UCSD-AML1 (cell line): ENCODE measurements at regions not wholly inside any gene's neighbourhood (a gene's known extent, or its start where the extent isn't known, plus 50 kb on each side); places are given as distances from the start of the nearest gene placed in this dataset.
"Not testable (repeated sequence)": the region's sequence is repeated elsewhere in the genome, so short reads cannot be mapped to it uniquely, and the experiment has no call there.

Experiments used
- DNase-seq: peaks from one replicate; lab custom pipeline; 2025; ENCODE audit not compliant: unreplicated experiment; lab: John Stamatoyannopoulos, UW

DNA sequence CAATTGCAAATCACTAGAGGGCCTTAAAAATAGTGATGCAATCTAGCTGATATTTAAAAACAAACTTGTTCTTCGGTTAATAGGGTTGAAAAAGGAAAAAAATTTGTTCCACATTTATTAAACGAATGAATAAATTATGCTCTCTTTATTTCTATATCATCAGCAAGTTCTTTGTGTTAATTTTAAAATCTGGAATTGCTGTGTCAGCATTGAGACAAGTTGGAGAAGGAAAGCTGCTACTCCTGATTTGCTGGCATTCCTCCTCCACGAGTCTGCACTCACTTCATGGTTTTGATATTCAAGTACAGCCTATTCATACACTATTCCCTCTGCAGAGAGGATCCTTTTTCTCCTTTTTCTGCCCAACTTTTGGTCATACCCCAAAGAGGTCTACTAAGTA, 117.6 kb downstream of the MRPL39 start:
- DNase-seq = no peak

DNA sequence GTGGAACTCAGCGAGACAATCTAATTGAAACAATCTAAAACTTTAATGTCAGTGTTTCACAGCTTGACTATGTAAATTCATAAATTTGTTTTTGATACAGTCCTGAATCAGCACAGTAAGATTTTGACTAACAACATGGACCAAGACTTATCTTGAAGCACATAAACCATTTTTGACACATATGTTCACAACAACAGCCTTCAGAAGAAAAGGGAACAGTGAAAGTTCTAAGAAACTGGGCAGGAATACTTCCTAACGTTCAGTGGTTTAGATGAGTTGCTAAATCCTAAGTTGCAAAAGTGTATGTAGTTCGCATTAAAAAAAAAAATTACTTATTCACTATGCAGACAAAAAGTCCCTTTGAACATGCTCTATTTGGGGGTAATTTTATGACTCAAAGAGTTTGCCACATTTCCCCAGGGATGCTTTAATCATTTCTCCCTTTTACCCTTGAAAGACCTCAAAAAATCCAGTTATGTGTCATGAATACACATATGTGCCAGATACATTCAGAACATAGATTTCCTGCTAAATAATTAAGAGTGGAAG, 120.2 kb downstream of the MRPL39 start:
- no peak for DNase-seq

DNA sequence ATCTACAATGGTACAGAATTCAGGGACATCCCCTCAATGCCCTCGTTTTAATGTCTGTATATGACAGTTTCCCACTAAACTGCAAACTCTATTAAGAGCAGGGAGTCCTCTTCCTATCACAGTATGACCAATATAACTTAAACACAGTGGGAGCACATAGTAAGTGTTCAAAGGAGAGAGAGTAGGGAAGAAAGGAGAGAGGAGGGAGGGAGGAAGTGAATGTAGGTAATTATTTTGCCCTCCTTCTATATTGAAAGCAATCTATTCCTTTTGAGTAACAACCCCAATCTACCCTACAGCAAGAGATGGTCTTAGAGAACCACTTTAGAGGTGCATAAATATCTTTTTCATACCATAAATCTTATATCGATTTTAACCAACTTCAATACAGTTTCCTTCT, 121.4 kb downstream of the MRPL39 start:
- DNase-seq = no peak

DNA sequence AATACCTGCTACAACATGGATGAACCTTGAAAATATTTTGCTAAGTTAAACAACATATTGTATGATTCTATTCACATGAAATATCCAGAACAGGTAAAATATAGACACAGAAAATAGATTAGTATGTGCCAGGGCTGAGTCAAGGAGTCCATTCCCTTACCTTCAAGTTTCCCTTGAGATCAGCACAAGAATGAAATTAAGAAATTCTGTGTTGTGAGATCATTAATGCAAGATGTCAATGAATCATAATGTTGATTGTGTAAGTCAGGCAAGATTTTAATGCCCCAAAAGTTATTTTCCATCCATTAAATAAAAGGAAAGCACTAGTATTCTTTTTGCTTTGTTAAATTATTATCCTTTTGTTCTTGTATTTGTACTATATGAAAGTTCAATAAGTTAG, 139.4 kb downstream of the MRPL39 start:
- no peak for DNase-seq

DNA sequence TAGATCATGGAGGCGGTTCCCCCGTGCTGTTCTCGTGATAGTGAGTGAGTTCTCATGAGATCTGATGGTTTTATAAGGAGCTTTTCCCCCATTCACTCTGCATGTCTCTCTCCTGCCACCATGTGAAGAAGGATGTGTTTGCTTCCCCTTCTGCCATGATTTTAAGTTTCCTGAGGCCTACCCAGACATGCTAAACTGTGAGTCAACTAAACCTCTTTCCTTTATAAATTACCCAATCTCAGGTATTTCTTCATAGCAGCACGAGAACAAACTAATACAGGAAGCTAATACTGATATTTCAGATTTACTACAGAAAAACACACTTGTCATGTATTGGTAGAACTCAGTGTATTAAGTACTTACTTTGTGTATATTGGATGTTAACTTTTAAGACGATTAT, 140.2 kb downstream of the MRPL39 start:
- not testable (repeated sequence) for DNase-seq

DNA sequence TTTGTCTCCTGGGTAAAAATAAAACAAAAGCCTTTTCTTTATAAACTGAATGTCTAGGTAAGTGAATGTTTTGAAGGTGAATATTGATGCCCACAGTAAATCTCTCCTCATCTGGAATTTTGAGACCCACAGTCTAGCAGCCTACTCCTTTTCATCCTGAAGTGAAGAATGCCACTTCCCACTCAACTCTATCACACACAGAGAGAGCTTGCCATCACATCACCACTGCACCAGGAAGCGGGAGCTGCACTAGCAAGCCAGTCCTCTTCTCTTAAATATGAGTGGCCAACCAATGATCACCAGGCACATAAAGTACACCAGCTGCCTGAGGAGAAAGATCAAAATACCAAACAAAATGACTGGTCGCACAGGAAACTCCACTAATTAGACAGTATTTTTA, 140.8 kb downstream of the MRPL39 start:
- no peak for DNase-seq

DNA sequence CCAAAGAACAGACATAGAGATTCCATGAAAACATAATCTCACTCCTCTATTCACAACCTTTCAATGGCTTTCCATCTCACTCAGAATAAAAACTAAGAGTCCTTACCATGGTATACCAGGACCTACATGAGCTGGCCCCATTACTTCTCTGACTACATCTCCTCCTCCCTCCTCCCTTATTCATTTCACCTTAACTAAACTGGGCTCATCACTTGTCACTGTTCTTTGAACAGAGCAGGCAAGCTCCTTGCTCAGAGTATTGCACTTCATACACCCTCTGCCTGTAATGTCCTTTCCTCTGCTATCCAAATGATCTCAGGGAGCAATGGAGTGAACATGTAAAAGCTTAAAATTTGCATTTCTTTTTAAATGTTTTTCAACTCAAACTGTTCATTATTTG, 142.0 kb downstream of the MRPL39 start:
- DNase-seq = no peak

DNA sequence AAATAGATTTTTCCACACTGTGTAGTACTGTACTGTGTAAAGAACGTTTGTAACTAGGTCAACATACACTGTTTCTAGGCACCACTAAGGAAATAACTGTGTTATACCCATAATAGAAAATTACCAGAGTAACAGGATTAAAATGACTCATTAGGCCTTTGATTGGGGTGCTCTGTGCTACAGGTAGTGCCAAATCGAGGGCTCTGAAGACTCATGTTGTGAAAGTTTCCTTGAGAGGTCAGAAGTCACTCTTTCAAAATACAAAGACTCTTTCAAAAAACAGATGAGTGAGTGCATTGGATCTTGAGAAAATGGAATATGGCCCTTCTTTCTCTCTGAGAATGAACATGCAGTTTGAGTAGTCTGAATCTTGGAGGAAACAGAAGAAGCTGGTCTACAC, 143.0 kb downstream of the MRPL39 start:
- DNase-seq = no peak

DNA sequence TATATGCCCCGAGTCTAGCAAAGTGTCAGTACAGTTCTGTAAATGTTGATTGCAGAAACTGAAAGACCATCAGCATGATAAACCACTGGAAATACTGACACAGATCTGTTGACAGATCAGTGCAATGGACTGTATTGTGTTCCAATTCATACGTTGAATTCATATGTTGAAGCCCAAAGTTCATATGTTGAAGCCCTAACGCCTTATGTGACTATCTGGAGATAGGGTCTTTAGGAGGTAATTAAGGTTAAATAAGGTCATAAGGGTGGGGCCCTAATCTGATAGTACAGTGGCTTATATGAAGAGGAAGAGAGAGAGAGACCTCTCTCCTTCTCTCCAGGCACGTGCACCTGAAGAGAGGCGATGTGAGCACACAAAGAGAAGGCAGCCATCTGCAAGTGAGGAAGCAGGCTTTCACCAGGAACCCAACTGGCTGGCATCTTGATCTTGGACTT, 144.7 kb downstream of the MRPL39 start:
- DNase-seq = no peak

DNA sequence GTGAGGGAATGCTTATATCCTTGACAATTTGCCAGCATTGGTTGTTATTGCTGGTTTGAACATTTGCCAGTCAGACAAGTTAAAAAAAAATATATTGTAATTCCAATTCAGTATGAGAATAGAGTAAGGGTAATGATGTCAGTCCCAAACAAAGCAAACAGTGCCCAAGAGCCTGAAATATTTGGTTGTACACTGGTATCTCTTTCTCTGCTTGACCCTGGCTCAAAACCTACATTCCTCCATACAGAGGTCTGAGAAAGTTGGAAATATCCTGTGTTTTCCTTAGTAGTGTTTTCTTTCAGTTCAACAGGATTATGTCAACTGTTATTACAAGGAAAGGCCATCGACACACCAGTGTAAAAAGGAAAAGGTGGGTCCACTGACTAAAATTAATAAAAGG, 145.6 kb downstream of the MRPL39 start:
- no peak for DNase-seq

DNA sequence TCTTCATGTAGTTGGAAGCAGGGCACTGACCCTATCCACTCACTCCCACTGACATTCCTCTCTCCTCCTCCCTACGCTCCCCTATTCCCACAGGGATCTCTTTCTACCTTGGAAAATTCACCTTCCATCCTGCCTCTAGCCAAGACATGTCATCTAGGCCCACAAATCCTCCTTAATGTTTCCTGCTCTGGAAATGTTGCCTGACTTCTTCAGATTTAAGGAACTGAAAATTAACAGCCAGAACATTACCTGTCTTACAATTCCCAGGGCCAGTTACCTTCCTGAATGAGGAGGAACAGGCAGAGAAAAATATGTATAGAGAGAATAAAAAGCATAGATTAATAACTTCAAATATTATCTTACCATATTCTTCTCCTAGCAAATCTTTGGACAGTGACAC, 147.3 kb downstream of the MRPL39 start:
- no peak for DNase-seq

DNA sequence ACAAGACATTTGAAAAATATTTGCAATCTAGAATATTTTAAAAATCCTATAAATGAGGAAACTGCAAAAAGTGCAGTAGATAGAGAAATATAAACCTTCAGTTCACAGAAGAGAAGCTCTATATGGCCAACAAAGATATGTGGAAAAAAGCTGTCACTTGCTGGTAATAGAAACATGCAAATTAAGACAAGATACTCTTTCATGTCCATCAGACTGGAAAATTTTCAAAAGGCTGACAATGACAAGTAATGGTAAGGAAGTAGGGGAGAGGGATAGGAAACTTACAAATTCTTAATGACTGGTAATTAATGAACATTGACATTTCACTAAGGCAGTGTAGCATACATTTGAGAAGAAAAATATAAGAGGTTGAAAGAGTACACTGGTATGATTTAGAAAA, 147.9 kb downstream of the MRPL39 start:
- DNase-seq = no peak

DNA sequence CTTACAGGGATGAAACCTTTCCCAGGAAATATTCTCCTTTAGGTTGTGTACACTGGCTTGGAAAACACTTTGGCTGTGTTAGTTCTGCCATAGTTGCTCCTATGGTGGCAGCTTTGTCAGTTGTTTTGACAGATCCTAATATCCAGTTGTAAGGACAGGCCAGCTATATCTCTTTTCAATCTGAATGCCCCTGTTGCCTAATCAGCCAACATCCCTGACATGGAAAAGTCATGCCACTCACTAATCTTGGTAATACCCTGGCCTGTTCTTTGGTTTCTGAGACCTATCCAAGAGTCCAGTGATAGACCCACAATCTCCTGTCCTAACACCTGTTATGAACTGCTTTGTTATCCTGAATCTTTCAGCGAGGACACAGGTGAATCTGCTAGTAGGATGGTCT, 148.8 kb downstream of the MRPL39 start:
- no peak for DNase-seq

DNA sequence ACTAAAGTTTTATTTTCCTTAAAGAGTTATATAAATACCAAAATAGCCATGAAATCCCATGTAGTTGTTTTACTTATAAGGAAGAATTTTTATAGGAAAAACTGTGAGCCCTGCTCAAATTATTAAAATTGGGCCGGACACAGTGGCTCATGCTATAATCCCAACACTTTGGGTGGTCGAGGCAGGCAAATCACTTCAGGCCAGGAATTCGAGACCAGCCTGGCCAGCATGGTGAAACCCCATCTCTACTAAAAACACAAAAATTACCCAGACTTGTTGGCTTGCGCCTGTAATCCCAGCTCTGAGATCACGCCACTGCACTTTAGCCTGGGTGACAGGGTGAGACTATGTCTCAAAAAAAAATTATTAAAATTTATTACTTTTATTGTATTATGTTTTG, 149.3 kb downstream of the MRPL39 start:
- no peak for DNase-seq

DNA sequence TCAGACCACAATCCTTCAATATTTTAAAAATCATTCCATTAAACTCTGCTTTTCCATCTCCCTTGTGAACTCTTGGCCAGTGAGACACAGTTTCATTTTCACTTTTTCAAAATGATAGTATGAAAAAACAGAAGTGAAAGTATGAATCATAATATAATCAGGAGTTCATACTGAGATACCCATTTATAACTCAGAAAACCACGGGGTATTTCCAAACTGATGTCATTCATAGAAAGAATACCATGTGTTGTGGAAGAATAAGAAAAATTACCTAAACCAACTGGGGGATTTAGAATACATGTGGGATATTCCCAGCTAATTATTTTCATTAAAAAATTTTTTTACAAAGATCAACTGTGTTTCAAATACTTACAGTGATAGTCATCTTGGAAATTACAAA, 149.9 kb downstream of the MRPL39 start:
- no peak for DNase-seq

DNA sequence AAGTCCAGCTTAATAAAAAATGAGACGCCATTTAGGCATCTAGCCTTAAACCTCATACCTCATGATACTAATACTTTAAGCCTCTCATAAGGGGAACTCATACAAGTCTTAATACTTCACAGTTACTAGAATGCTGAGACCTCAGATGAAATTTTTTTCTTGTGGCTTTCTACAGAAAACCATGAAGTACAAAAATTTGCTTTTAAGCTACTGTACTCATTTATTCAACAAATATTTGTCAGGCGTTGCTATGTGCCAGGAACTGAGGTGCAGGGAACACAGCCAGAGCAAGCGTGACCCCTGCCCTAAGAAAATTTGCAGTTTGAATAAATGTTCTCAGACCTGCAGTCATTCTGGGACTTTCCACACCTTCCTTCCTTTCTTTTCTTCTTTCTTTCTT, 150.6 kb downstream of the MRPL39 start:
- no peak for DNase-seq

DNA sequence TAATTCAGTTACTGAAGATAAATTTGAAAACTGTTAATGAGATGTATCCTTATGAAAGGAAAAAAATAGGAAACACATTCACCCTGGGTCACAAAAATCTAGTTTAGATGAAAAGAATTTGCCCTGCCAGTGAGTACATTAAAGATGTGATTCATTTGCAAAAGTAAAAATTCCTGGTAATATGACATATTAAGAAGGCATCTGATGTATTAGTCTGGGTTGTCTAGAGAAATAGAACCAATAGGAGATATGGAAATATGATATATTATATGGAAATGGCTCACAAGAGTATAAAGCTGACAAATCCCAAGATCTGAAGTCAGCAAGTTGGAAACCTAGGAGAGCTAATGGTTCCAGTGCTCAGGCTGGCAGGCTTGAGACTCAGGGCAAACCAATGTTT, 153.8 kb downstream of the MRPL39 start:
- no peak for DNase-seq

DNA sequence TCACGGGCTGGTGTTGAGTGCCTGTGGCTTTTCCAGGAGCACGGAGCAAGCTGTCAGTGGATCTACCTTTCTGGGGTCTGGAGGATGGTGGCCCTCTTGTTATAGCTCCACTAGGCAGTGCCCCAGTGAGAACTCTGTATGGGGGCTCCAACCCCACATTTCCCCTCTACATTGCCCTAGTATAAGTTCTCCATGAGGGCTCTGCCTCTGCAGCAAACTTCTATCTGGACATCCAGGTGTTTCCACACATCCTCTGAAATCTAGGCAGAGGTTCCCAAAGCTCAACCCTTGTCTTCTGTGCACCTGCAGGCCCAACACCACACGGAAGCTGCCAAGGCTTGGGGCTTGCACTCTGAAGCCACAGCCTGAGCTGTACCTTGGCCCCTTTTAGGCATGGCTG, 157.3 kb downstream of the MRPL39 start:
- DNase-seq = no peak

DNA sequence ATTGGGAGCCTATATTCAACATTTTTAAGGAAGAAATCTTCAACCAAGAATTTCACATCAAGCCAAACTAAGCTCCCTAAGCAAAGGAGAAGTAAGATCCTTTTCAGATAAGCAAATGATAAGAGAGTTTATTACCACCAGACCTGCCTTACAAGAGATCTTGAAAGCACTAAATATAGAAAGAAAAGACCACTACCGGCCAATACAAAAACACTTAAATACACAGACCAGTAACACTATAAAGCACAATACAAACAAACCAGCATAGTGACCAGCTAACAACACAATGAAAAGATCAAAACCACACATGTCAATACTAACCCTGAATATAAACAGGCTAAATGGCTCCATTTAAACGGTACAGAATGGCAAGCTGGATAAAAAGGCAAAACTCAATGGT, 165.4 kb downstream of the MRPL39 start:
- no peak for DNase-seq

DNA sequence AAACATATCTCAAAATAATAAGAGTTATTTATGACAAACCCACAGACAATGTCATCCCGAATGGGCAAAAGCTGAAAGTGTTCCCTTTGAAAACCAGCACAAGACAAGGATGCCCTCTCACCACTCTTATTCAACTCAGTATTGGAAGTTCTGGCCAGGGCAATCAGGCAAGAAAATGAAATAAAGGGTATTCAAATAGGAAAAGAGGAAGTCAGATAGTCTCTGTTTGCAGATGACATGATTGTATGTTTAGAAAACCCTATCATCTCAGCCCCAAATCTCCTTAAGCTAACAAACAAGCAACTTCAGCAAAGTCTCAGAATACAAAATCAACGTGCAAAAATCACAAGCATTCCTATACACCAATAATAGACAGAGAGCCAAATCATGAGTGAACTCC, 169.8 kb downstream of the MRPL39 start:
- not testable (repeated sequence) for DNase-seq

DNA sequence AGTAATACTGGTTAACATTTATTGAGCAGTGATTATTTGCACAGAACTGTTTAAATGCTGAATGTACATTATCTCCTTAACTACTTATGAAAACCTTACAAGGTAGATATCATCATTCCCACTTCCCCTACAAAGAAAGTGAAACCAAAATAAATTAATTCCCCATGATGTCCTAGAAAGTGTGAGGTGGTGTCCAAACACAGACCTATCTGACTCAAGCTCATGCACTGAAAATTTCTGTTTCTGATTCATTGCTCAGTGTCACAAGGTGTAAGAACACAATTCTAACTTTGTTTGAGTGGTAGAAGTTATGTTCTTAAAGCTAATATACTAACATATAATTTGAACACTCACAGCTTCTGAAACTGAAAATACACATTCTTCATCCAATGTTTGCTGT, 178.7 kb downstream of the MRPL39 start:
- no peak for DNase-seq

DNA sequence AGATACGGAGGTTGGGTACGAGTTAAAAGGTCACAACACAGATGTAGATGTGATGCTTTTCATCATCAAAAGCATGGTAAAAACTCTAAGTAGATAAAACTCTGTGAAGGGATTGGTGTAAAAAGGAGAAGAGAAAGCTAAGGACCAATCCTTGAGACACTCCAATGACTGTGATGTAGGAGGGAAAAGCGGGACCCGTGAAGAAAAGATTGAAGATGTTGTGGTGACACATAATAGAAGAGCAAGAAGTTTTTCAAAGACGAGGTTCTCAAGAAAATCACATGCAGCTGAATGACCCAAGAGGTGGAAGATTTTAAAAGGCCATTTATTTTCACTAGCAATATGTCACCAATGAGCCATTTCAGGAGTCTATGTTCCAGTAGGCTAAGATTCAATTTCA, 179.5 kb downstream of the MRPL39 start:
- no peak for DNase-seq

DNA sequence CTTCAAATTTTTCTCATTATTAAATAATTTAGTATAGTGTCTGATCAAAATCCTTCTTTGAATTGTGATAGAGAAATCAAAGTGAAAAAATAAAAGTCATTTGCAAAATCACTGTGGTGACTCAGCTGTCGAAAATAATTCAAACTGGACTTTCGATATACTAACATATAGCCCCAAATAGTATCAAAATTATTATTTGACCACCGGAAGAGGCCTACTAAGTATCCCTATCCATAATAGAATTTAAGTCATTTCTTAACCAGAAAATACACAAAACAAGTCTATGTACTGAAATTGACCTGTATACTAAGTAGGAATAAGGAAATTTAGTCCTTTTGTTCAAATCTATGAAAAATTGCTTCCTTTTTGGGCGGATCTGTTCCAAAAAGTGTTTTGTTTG, 180.7 kb downstream of the MRPL39 start:
- DNase-seq = no peak

DNA sequence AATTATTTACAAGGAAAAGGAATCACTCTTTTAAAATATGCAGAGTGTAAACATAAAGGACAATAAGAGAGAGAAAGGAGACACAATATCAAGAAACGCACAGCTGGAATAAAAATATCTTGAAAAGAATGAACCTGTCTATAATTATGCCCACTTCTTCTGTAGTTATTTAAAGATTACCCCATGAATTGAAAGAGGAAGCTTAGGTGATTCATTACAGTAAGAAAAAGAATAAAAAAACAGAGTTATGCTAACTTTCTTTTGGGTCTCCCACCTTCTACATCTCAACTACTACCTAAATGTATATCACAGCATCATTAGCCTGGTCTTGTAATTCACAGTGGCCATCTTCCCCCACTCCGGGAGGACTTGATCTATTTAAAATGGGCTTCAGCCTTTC, 182.1 kb downstream of the MRPL39 start:
- no peak for DNase-seq
